Endothelial cell of umbilical vein (primary cell): ENCODE measurements at regions not wholly inside any gene's neighbourhood (a gene's known extent, or its start where the extent isn't known, plus 50 kb on each side); places are given as distances from the start of the nearest gene placed in this dataset.

ENCODE experiments used
- BruUV-seq: library from RNA; stranded (reverse); fragments of 400-500 nt; replicated peaks from 2 replicates; lab custom pipeline; 2021; lab: Mats Ljungman, UMichigan
- CTCF ChIA-PET: fragments of 300-600, 350-600 bp; sonication (Branson Sonifier 250); formaldehyde crosslinking; loops from one replicate; lab custom pipeline; 2021; ENCODE audit warnings: antibody characterized with exemption, inconsistent platforms; lab: Charles Lee
- POLR2A ChIA-PET: fragments of 300-600, 350-600 bp; sonication (Branson Sonifier 250); formaldehyde crosslinking; loops from one replicate; lab custom pipeline; 2021; ENCODE audit warnings: antibody characterized with exemption, inconsistent platforms; lab: Charles Lee
- DNase-seq: peaks from one replicate; pipeline ENCODE4 v3.0.0-alpha.2; 2011; ENCODE audit warnings: low read depth, low spot score
- FAIRE-seq: peaks from 2 replicates; lab custom pipeline; 2011; peaks lifted over from hg19 to GRCh38; lab: Jason Lieb, UNC
- H2AFZ ChIP-seq: 2 replicates; pipeline ENCODE4 v1.6.0; 2012; ENCODE audit warnings: low read depth, low read length, control low read depth, inconsistent platforms
- H3K27ac ChIP-seq: 2 replicates; pipeline ENCODE4 v1.5.1; 2011; ENCODE audit warnings: low read depth, mild to moderate bottlenecking, control low read depth, low read length, moderate library complexity; ENCODE audit not compliant: insufficient read depth
- H3K27me3 ChIP-seq, 2 experiments: 2 replicates each; pipeline versions ENCODE4 v1.6.0 to v1.6.1; 2011; ENCODE audit warnings: low read length in 2 of 2, mixed read lengths in 1 of 2; ENCODE audit not compliant: control insufficient read depth in 2 of 2, insufficient read depth in 2 of 2
- H3K36me3 ChIP-seq, 2 experiments: 2 replicates in 1 of 2; 3 replicates in 1 of 2; pipeline ENCODE4 v1.5.1; 2011; ENCODE audit warnings: low read length in 2 of 2, mild to moderate bottlenecking in 1 of 2, moderate library complexity in 1 of 2; ENCODE audit not compliant: control insufficient read depth in 2 of 2, insufficient read depth in 2 of 2; ENCODE audit errors: extremely low read depth in 1 of 2
- H3K4me1 ChIP-seq: 3 replicates; pipeline ENCODE4 v1.5.1; 2011; ENCODE audit warnings: mild to moderate bottlenecking, low read length; ENCODE audit not compliant: control insufficient read depth, insufficient read depth; ENCODE audit errors: extremely low read depth
- H3K4me2 ChIP-seq: 2 replicates; pipeline ENCODE4 v1.6.1; 2011; ENCODE audit warnings: low read length, control low read depth, mixed read lengths; ENCODE audit not compliant: insufficient read depth
- H3K4me3 ChIP-seq, 3 experiments: fragments of 200-600 bp in 1 of 3; sonication (generic), shearing (Covaris generic) in 1 of 3; replicated peaks in 1 of 3; 2 replicates each; pipeline ENCODE4 v1.5.1; 2011 to 2016; ENCODE audit warnings: control low read depth in 3 of 3, low read length in 3 of 3, mild to moderate bottlenecking in 2 of 3, inconsistent platforms in 1 of 3, low read depth in 1 of 3, moderate library complexity in 1 of 3; ENCODE audit not compliant: insufficient read depth in 1 of 3
- H3K79me2 ChIP-seq: 2 replicates; pipeline ENCODE4 v1.6.0; 2012; ENCODE audit warnings: low read length, inconsistent platforms; ENCODE audit not compliant: control insufficient read depth, insufficient read depth
- H3K9ac ChIP-seq: replicated peaks from 2 replicates; pipeline ENCODE3; 2011; ENCODE audit warnings: low read length, control low read depth; ENCODE audit not compliant: insufficient read depth; ENCODE audit errors: extremely low read depth
- H3K9me1 ChIP-seq: replicated peaks from 3 replicates; pipeline ENCODE4 v1.6.0; 2011; ENCODE audit warnings: mild to moderate bottlenecking, low read length; ENCODE audit not compliant: control insufficient read depth, insufficient read depth; ENCODE audit errors: extremely low read depth
- H3K9me3 ChIP-seq: replicated peaks from 2 replicates; pipeline ENCODE4 v1.5.1; 2012; ENCODE audit warnings: low read length, inconsistent platforms; ENCODE audit not compliant: control insufficient read depth, insufficient read depth
- H4K20me1 ChIP-seq: replicated peaks from 2 replicates; pipeline ENCODE3; 2011; ENCODE audit warnings: mild to moderate bottlenecking, low read length; ENCODE audit not compliant: control insufficient read depth, insufficient read depth; ENCODE audit errors: extremely low read depth
- EZH2 ChIP-seq: IDR thresholded peaks from 2 replicates; pipeline ENCODE4 v1.6.1; 2012; ENCODE audit warnings: borderline replicate concordance, low read depth, mild to moderate bottlenecking, moderate library complexity, low read length, inconsistent platforms; ENCODE audit not compliant: severe bottlenecking
- FOS ChIP-seq: IDR thresholded peaks from 2 replicates; pipeline ENCODE4 v1.6.1; 2011; ENCODE audit warnings: mild to moderate bottlenecking, low read length, moderate library complexity, borderline replicate concordance; ENCODE audit not compliant: insufficient read depth
- GATA2 ChIP-seq: IDR thresholded peaks from 2 replicates; pipeline ENCODE4 v1.7.0; 2011; ENCODE audit warnings: low read depth, mild to moderate bottlenecking, moderate library complexity, mixed read lengths, low read length; ENCODE audit not compliant: insufficient read length, insufficient read depth
- JUN ChIP-seq: IDR thresholded peaks from 2 replicates; pipeline ENCODE4 v1.6.1; 2011; ENCODE audit warnings: borderline replicate concordance, low read depth; ENCODE audit not compliant: insufficient read length, insufficient read depth
- MAX ChIP-seq: IDR thresholded peaks from 2 replicates; pipeline ENCODE4 v1.6.1; 2011; ENCODE audit not compliant: insufficient read depth, insufficient read length
- MYC ChIP-seq: IDR thresholded peaks from one replicate; pipeline ENCODE4 v1.6.1; 2011; ENCODE audit warnings: mild to moderate bottlenecking, low read depth, low read length
- POLR2A ChIP-seq: IDR thresholded peaks from 2 replicates; pipeline ENCODE4 v1.6.1; 2012; ENCODE audit warnings: low read depth, mild to moderate bottlenecking, control low read depth, low read length
- POLR2AphosphoS5 ChIP-seq: IDR thresholded peaks from 2 replicates; pipeline ENCODE4 v1.6.1; 2012; ENCODE audit warnings: low read depth, mild to moderate bottlenecking, control low read depth, low read length, moderate library complexity; ENCODE audit not compliant: insufficient read depth
- dilution Hi-C: fragments of 300-500 bp; cut with MboI; formaldehyde crosslinking; loops from one replicate; pipeline ENCODE4 v1.15.0; 2019; ENCODE audit warnings: low sequenced_read_pairs; ENCODE audit not compliant: extremely low pct_ligation_motif_present
- intact Hi-C: fragments of 100-400 bp; cut with micrococcal nuclease; formaldehyde crosslinking; loops from one replicate; pipeline ENCODE4 v1.10.0; 2022
- TF ChIP-seq, protein P1 (sequence below), 2 donors: IDR thresholded peaks; 1 replicate in 1 of 2; 2 replicates in 1 of 2; pipeline ENCODE4 v1.5.1; 2011; ENCODE audit warnings: low read length in 2 of 2, mild to moderate bottlenecking in 2 of 2, moderate library complexity in 2 of 2, control low read depth in 1 of 2, inconsistent platforms in 1 of 2, low read depth in 1 of 2; ENCODE audit not compliant: insufficient read depth in 1 of 2; ENCODE audit errors: extremely low read depth in 1 of 2

DNA sequence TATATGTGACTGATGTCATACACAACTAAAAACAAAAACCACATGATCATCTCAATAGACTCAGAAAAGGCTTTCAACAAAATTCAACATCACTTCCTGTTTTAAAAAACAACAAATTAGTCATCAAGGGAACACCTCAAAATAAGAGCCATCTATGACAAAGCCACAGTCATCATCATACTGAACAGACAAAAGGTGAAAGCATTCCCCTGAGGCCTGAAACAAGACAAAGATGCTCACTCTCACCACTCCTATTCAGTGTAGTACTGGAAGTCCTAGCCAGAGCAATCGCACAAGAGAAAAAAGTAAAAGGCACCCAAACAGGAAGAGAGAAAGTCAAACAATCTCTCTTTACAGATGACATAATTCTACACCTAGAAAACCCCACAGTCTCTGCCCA is 893.5 kb upstream of the EDIL3 start:
- Histone ChIP-seq H3K4me3 (no peak overlapping the region), H3K9me1 (no peaks in the 10 kb centered on the region), H3K9me3 (no peaks in the 10 kb centered on the region), H3K27me3 (no peaks in the 10 kb centered on the region), H3K36me3 (no peaks in the 10 kb centered on the region), H3K79me2 (no peaks in the 10 kb centered on the region), H2AFZ (no peak overlapping the region), H3K9ac (no peak overlapping the region), H3K4me2 (no peak overlapping the region), H3K27ac (no peak overlapping the region), H3K4me1 (no peaks in the 10 kb centered on the region), H4K20me1 (no peaks in the 10 kb centered on the region)
- FAIRE-seq (no peak), DNase-seq (no peak)
- ChIA-PET CTCF (no interaction called here), POLR2A (no interaction called here)
- TF ChIP-seq JUN (no peak), POLR2AphosphoS5 (no peak), POLR2A (no peak), MYC (no peak), FOS (no peak), MAX (no peak)
- TF ChIP-seq, protein P1, sequence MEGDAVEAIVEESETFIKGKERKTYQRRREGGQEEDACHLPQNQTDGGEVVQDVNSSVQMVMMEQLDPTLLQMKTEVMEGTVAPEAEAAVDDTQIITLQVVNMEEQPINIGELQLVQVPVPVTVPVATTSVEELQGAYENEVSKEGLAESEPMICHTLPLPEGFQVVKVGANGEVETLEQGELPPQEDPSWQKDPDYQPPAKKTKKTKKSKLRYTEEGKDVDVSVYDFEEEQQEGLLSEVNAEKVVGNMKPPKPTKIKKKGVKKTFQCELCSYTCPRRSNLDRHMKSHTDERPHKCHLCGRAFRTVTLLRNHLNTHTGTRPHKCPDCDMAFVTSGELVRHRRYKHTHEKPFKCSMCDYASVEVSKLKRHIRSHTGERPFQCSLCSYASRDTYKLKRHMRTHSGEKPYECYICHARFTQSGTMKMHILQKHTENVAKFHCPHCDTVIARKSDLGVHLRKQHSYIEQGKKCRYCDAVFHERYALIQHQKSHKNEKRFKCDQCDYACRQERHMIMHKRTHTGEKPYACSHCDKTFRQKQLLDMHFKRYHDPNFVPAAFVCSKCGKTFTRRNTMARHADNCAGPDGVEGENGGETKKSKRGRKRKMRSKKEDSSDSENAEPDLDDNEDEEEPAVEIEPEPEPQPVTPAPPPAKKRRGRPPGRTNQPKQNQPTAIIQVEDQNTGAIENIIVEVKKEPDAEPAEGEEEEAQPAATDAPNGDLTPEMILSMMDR (IDR thresholded peaks at IDR 0.05; ENCODE audit: extremely low read depth in 1 of 2, insufficient read depth in 1 of 2, low read depth in 1 of 2, low read length in 2 of 2) = no peak
- dilution Hi-C loops = no loop called here
- no TSS peak for BruUV-seq
- intact Hi-C loops = no loop called here

GRCh38 chr5:85288914-85289313 is 904.2 kb upstream of the EDIL3 start:
- H3K9ac ChIP-seq = no peak overlapping the region
- ChIA-PET CTCF (no interaction called here), POLR2A (no interaction called here)
- H3K79me2 ChIP-seq = no peaks in the 10 kb centered on the region
- no peaks in the 10 kb centered on the region for H3K36me3 ChIP-seq
- dilution Hi-C loops = no loop called here
- H2AFZ ChIP-seq = no peak overlapping the region
- no peaks in the 10 kb centered on the region for H3K4me1 ChIP-seq
- H3K4me2 ChIP-seq = no peak overlapping the region
- FAIRE-seq (no peak), DNase-seq (no peak)
- no peak for TF ChIP-seq EZH2
- TF ChIP-seq GATA2 = no peak
- TF ChIP-seq MYC = no peak
- no peak for TF ChIP-seq FOS
- no peak for TF ChIP-seq MAX
- TF ChIP-seq, protein P1 (IDR thresholded peaks at IDR 0.05; ENCODE audit: extremely low read depth in 1 of 2, insufficient read depth in 1 of 2, low read depth in 1 of 2, low read length in 2 of 2) = no peak
- TF ChIP-seq POLR2A = no peak
- no peak for TF ChIP-seq POLR2AphosphoS5
- TF ChIP-seq JUN = no peak
- no peak overlapping the region for H3K4me3 ChIP-seq
- H4K20me1 ChIP-seq = no peaks in the 10 kb centered on the region
- H3K9me3 ChIP-seq = no peaks in the 10 kb centered on the region
- intact Hi-C loops = no loop called here
- H3K27ac ChIP-seq = no peak overlapping the region
- no peaks in the 10 kb centered on the region for H3K9me1 ChIP-seq
- BruUV-seq = no TSS peak
- no peaks in the 10 kb centered on the region for H3K27me3 ChIP-seq
